HCT116 (cell line): ENCODE measurements at regions not wholly inside any gene's neighbourhood (a gene's known extent, or its start where the extent isn't known, plus 50 kb on each side); places are given as distances from the start of the nearest gene placed in this dataset.

Source experiments
- ATAC-seq: fragments of 200-7000 bp; cut with Tn5 transposase; 2 replicates; pipeline ENCODE4 v1.9.1; 2020; ENCODE audit warnings: mild to moderate bottlenecking, moderate library complexity
- BruUV-seq: library from RNA; stranded (reverse); fragments of 400-500 nt; replicated peaks from 2 replicates; lab custom pipeline; 2021; lab: Mats Ljungman, UMichigan
- CTCF ChIA-PET: fragments of 300-600 bp; sonication (Branson Sonifier 250); formaldehyde crosslinking; loops from one replicate; lab custom pipeline; 2021; ENCODE audit warnings: antibody characterized with exemption; lab: Charles Lee
- POLR2A ChIA-PET: fragments of 300-600, 350-600 bp; sonication (Branson Sonifier 250); formaldehyde crosslinking; loops from one replicate; lab custom pipeline; 2021; ENCODE audit warnings: antibody characterized with exemption; lab: Charles Lee
- RAD21 ChIA-PET, 2 experiments: fragments of 300-600 bp; sonication (Branson Sonifier 250); formaldehyde crosslinking; loops; one replicate each; lab custom pipeline; 2023; ENCODE audit warnings: low total read pairs in 2 of 2; ENCODE audit not compliant: uncharacterized antibody in 2 of 2, unreplicated experiment in 2 of 2, low non-redundant PET in 1 of 2; lab: Charles Lee
- DNase-seq: peaks from one replicate; pipeline ENCODE4 v3.0.0-alpha.2; 2010; ENCODE audit warnings: low read depth, low spot score
- H2AFZ ChIP-seq: fragments of 200-600 bp; shearing (Covaris generic), sonication (generic); 2 replicates; pipeline ENCODE4 v1.6.1; 2017; ENCODE audit warnings: low read depth, mixed run types, mixed read lengths, antibody characterized with exemption, low read length; ENCODE audit not compliant: poor library complexity, severe bottlenecking
- H3K27ac ChIP-seq: 2 replicates; pipeline ENCODE4 v1.5.1; 2012; ENCODE audit warnings: low read depth, low read length
- H3K27me3 ChIP-seq: fragments of 200-600 bp; sonication (generic); 2 replicates; pipeline ENCODE4 v1.6.1; 2016; ENCODE audit warnings: mixed run types, low read length, mixed read lengths; ENCODE audit not compliant: insufficient read depth
- H3K36me3 ChIP-seq, 2 experiments: fragments of 200-500 bp in 1 of 2; fragments of 200-600 bp in 1 of 2; sonication (Bioruptor generic) in 1 of 2; sonication (generic) in 1 of 2; 2 replicates each; pipeline versions ENCODE4 v1.5.1 to v1.6.1; 2014 to 2016; ENCODE audit warnings: low read length in 2 of 2, inconsistent platforms in 1 of 2, mixed read lengths in 1 of 2, mixed run types in 1 of 2; ENCODE audit not compliant: insufficient read depth in 2 of 2, control insufficient read depth in 1 of 2
- H3K4me1 ChIP-seq, 2 experiments: fragments of 200-600 bp in 1 of 2; sonication (generic) in 1 of 2; 2 replicates each; pipeline versions ENCODE4 v1.5.1 to v1.6.1; 2012 to 2017; ENCODE audit warnings: low read length in 2 of 2, inconsistent platforms in 1 of 2, mild to moderate bottlenecking in 1 of 2, mixed read lengths in 1 of 2, mixed run types in 1 of 2, moderate library complexity in 1 of 2; ENCODE audit not compliant: insufficient read depth in 2 of 2, control insufficient read depth in 1 of 2
- H3K4me2 ChIP-seq: fragments of 200-600 bp; sonication (generic); 2 replicates; pipeline ENCODE4 v1.6.1; 2017; ENCODE audit warnings: mixed run types, low read length, mixed read lengths
- H3K4me3 ChIP-seq, 2 experiments: fragments of 200-600 bp in 1 of 2; sonication (generic) in 1 of 2; replicated peaks in 1 of 2; 2 replicates each; pipeline ENCODE4 v1.5.1; 2011 to 2016; ENCODE audit warnings: low read length in 2 of 2, control low read depth in 1 of 2, low read depth in 1 of 2, mild to moderate bottlenecking in 1 of 2, mixed read lengths in 1 of 2, mixed run types in 1 of 2
- H3K79me2 ChIP-seq: fragments of 200-600 bp; sonication (generic); 2 replicates; pipeline ENCODE4 v1.6.1; 2017; ENCODE audit warnings: mild to moderate bottlenecking, mixed run types, low read length, moderate library complexity, mixed read lengths; ENCODE audit not compliant: insufficient read depth
- H3K9ac ChIP-seq: fragments of 200-600 bp; sonication (generic); 2 replicates; pipeline ENCODE4 v1.6.1; 2016; ENCODE audit warnings: low read length, mixed read lengths
- H3K9me2 ChIP-seq: fragments of 200-600 bp; sonication (generic), shearing (Covaris generic); 2 replicates; pipeline ENCODE4 v1.6.1; 2017; ENCODE audit warnings: mixed run types, mild to moderate bottlenecking, moderate library complexity; ENCODE audit not compliant: insufficient read depth
- H3K9me3 ChIP-seq, 2 experiments: fragments of 200-500 bp in 1 of 2; fragments of 200-600 bp in 1 of 2; sonication (Bioruptor generic) in 1 of 2; sonication (generic) in 1 of 2; 2 replicates each; pipeline ENCODE4 v1.6.1; 2014 to 2017; ENCODE audit warnings: low read length in 2 of 2, mixed read lengths in 2 of 2, inconsistent platforms in 1 of 2, low read depth in 1 of 2, mild to moderate bottlenecking in 1 of 2, mixed run types in 1 of 2, moderate library complexity in 1 of 2; ENCODE audit not compliant: control insufficient read depth in 1 of 2, insufficient read depth in 1 of 2
- H4K20me1 ChIP-seq: fragments of 200-600 bp; sonication (generic), shearing (Covaris generic); 2 replicates; pipeline ENCODE4 v1.6.1; 2017; ENCODE audit warnings: mixed run types, mild to moderate bottlenecking, moderate library complexity; ENCODE audit not compliant: insufficient read depth
- ATF3 ChIP-seq: IDR thresholded peaks from 2 replicates; pipeline ENCODE4 v1.6.1; 2012
- CBX3 ChIP-seq: IDR thresholded peaks from 2 replicates; pipeline ENCODE4 v1.6.1; 2012; ENCODE audit warnings: low read depth
- EGR1 ChIP-seq: IDR thresholded peaks from 2 replicates; pipeline ENCODE4 v1.6.1; 2012; ENCODE audit warnings: low read depth
- ELF1 ChIP-seq: IDR thresholded peaks from 2 replicates; pipeline ENCODE4 v1.6.1; 2012; ENCODE audit warnings: low read depth, borderline replicate concordance
- EZH2 ChIP-seq: fragments of 200-600 bp; sonication (generic); IDR thresholded peaks from 2 replicates; pipeline ENCODE4 v1.6.1; 2017; ENCODE audit warnings: antibody characterized with exemption, mixed run types
- EZH2phosphoT487 ChIP-seq: fragments of 200-600 bp; IDR thresholded peaks from 2 replicates; pipeline ENCODE4 v1.6.1; 2018; ENCODE audit warnings: antibody characterized with exemption, borderline replicate concordance
- FOSL1 ChIP-seq: IDR thresholded peaks from 2 replicates; pipeline ENCODE4 v1.6.1; 2012; ENCODE audit warnings: low read depth
- JUND ChIP-seq: IDR thresholded peaks from 2 replicates; pipeline ENCODE4 v1.6.1; 2012
- MAX ChIP-seq: IDR thresholded peaks from 2 replicates; pipeline ENCODE4 v1.6.1; 2012
- POLR2AphosphoS5 ChIP-seq: IDR thresholded peaks from 2 replicates; pipeline ENCODE4 v1.6.1; 2011; ENCODE audit warnings: mild to moderate bottlenecking, low read depth, low read length, moderate library complexity
- RAD21 ChIP-seq: IDR thresholded peaks from 2 replicates; pipeline ENCODE4 v1.6.1; 2012; ENCODE audit warnings: low read depth, mild to moderate bottlenecking
- SIN3A ChIP-seq: IDR thresholded peaks from 2 replicates; pipeline ENCODE4 v1.6.1; 2012; ENCODE audit warnings: low read depth
- SP1 ChIP-seq: IDR thresholded peaks from 2 replicates; pipeline ENCODE4 v1.6.1; 2012; ENCODE audit warnings: low read depth
- SRF ChIP-seq: IDR thresholded peaks from 2 replicates; pipeline ENCODE4 v1.6.1; 2012; ENCODE audit warnings: low read depth
- TCF7L2 ChIP-seq: IDR thresholded peaks from 2 replicates; pipeline ENCODE4 v1.7.0; 2011; ENCODE audit warnings: borderline replicate concordance, inconsistent platforms; ENCODE audit not compliant: insufficient read depth, insufficient read length; ENCODE audit errors: extremely low read depth
- YY1 ChIP-seq: IDR thresholded peaks from 2 replicates; pipeline ENCODE4 v1.6.1; 2011; ENCODE audit warnings: low read length, low read depth, moderate library complexity, mild to moderate bottlenecking; ENCODE audit not compliant: insufficient replicate concordance; ENCODE audit errors: extremely low read depth
- ZFX ChIP-seq: fragments of 450-650 bp; IDR thresholded peaks from 2 replicates; pipeline ENCODE4 v1.6.1; 2017
- ZNF274 ChIP-seq: fragments of 200-500 bp; sonication (Bioruptor generic); IDR thresholded peaks from 2 replicates; pipeline ENCODE4 v1.6.1; 2014; ENCODE audit warnings: mild to moderate bottlenecking, low read depth, low read length, inconsistent platforms
- intact Hi-C: fragments of 100-400 bp; cut with micrococcal nuclease; formaldehyde crosslinking; loops from 2 replicates; pipeline ENCODE4 v1.10.0; 2022
- TF ChIP-seq, protein P1 (sequence below): IDR thresholded peaks from 2 replicates; pipeline ENCODE4 v1.6.1; 2012; ENCODE audit warnings: low read depth
- TF ChIP-seq, protein P2 (sequence below): IDR thresholded peaks from 2 replicates; pipeline ENCODE4 v1.6.1; 2011; ENCODE audit warnings: mild to moderate bottlenecking, low read length, moderate library complexity; ENCODE audit not compliant: insufficient replicate concordance; ENCODE audit errors: extremely low read depth

DNA sequence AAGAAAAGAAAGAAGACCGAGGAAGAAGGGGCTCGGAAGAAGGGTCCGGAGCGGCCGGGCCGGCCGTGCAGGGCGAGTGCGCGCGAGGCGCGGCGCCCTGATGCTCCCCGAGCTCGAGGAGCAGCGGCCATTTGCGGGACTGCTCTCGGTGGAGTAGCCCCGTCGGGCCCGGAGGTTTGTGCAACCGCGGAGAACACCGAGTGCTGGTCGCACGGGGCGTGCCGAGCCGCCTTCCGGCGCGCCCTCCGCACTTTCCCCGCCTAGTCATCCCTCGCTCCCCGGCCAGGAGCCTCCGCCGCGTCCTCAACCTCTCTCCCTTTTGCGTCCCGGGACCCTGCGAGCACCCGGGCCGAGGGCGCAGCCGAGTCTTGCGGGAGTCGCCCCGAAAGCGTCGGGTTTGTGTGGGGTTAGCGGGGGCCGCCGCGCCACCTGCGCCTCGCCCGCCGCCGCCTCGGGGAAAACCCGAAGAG is 127.4 kb downstream of the LAS1L start:
- ChIA-PET POLR2A (no interaction called here), CTCF (no interaction called here)
- Histone ChIP-seq H3K36me3 (no peaks in the 10 kb centered on the region), H3K27ac (no peak overlapping the region), H3K4me2 (no peak overlapping the region), H3K79me2 (no peaks in the 10 kb centered on the region), H4K20me1 (no peaks in the 10 kb centered on the region), H3K9me2 (no peaks in the 10 kb centered on the region), H3K9me3 (no peaks in the 10 kb centered on the region)
- BruUV-seq = no TSS peak
- DNase-seq = no peak
- ATAC-seq = no peak
- TF ChIP-seq ZFX (no peak), RAD21 (no peak), ELF1 (no peak), EZH2 (no peak), SIN3A (no peak), SP1 (no peak), JUND (no peak), ZNF274 (no peak), CBX3 (no peak), SRF (no peak), EGR1 (no peak), POLR2AphosphoS5 (no peak), YY1 (no peak), EZH2phosphoT487 (no peak), ATF3 (no peak), FOSL1 (no peak), MAX (no peak), TCF7L2 (no peak)
- TF ChIP-seq, protein P1, sequence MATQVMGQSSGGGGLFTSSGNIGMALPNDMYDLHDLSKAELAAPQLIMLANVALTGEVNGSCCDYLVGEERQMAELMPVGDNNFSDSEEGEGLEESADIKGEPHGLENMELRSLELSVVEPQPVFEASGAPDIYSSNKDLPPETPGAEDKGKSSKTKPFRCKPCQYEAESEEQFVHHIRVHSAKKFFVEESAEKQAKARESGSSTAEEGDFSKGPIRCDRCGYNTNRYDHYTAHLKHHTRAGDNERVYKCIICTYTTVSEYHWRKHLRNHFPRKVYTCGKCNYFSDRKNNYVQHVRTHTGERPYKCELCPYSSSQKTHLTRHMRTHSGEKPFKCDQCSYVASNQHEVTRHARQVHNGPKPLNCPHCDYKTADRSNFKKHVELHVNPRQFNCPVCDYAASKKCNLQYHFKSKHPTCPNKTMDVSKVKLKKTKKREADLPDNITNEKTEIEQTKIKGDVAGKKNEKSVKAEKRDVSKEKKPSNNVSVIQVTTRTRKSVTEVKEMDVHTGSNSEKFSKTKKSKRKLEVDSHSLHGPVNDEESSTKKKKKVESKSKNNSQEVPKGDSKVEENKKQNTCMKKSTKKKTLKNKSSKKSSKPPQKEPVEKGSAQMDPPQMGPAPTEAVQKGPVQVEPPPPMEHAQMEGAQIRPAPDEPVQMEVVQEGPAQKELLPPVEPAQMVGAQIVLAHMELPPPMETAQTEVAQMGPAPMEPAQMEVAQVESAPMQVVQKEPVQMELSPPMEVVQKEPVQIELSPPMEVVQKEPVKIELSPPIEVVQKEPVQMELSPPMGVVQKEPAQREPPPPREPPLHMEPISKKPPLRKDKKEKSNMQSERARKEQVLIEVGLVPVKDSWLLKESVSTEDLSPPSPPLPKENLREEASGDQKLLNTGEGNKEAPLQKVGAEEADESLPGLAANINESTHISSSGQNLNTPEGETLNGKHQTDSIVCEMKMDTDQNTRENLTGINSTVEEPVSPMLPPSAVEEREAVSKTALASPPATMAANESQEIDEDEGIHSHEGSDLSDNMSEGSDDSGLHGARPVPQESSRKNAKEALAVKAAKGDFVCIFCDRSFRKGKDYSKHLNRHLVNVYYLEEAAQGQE = no peak
- TF ChIP-seq, protein P2, sequence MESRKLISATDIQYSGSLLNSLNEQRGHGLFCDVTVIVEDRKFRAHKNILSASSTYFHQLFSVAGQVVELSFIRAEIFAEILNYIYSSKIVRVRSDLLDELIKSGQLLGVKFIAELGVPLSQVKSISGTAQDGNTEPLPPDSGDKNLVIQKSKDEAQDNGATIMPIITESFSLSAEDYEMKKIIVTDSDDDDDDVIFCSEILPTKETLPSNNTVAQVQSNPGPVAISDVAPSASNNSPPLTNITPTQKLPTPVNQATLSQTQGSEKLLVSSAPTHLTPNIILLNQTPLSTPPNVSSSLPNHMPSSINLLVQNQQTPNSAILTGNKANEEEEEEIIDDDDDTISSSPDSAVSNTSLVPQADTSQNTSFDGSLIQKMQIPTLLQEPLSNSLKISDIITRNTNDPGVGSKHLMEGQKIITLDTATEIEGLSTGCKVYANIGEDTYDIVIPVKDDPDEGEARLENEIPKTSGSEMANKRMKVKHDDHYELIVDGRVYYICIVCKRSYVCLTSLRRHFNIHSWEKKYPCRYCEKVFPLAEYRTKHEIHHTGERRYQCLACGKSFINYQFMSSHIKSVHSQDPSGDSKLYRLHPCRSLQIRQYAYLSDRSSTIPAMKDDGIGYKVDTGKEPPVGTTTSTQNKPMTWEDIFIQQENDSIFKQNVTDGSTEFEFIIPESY = no peak
- TF ChIP-seq, all 23 proteins: peak for 0
- intact Hi-C loops = no loop called here
- H3K4me3 ChIP-seq = no peak overlapping the region
- H3K4me1 ChIP-seq = no peaks in the 10 kb centered on the region
- no peak overlapping the region for H2AFZ ChIP-seq
- no peaks in the 10 kb centered on the region for H3K27me3 ChIP-seq
- RAD21 ChIA-PET = no interaction called here
- H3K9ac ChIP-seq = no peak overlapping the region
